ENCODE measurements at regions not wholly inside any gene's neighbourhood (a gene's known extent, or its start where the extent isn't known, plus 50 kb on each side); places are given as distances from the start of the nearest gene placed in this dataset.

GRCh38 chr1:182325339-182325738 lies 66.3 kb downstream of the GLUL start:
- no peak for DNase-seq
- Mint-ChIP-seq H3K9me3 (no peaks in the 10 kb centered on the region), H3K4me1 (no peaks in the 10 kb centered on the region), H3K4me3 (no peak overlapping the region), H3K27me3 (ENCODE audit: low read depth) (no peaks in the 10 kb centered on the region; the same call in 1 of the 2 replicates), H3K27ac (no peak overlapping the region), H3K36me3 (ENCODE audit: insufficient read depth in 1 of 3, low read depth in 3 of 3) (no peaks in the 10 kb centered on the region)
- Histone ChIP-seq H3K23ac (ENCODE audit: insufficient read length, low read depth, low read length) (no peak overlapping the region), H3K27me3 (ENCODE audit: insufficient read depth, low read length) (no peaks in the 10 kb centered on the region), H3T11ph (ENCODE audit: low read length) (no peak overlapping the region), H2BK12ac (ENCODE audit: insufficient read length, low read depth, low read length) (no peak overlapping the region), H2AFZ (ENCODE audit: low read length) (no peak overlapping the region), H3K4ac (ENCODE audit: low read depth, low read length) (no peak overlapping the region), H3K9me3 (ENCODE audit: control insufficient read depth, low read depth, low read length) (no peaks in the 10 kb centered on the region), H3K4me2 (ENCODE audit: insufficient read depth, insufficient read length, low read length) (no peak overlapping the region), H2AK5ac (ENCODE audit: insufficient read length, low read length) (no peak overlapping the region), H2BK20ac (ENCODE audit: low read depth, low read length, poor library complexity, severe bottlenecking) (no peak overlapping the region), H3K4me1 (ENCODE audit: insufficient read depth, low read length) (no peaks in the 10 kb centered on the region), H3K56ac (ENCODE audit: insufficient read length, low read depth, low read length) (no peak overlapping the region), H3K27ac (ENCODE audit: insufficient read length, low read depth, low read length) (no peak overlapping the region), H4K20me1 (ENCODE audit: control insufficient read depth, insufficient read depth, insufficient read length) (no peaks in the 10 kb centered on the region), H3K79me2 (ENCODE audit: insufficient read depth, low read length) (no peaks in the 10 kb centered on the region), H3K14ac (ENCODE audit: insufficient read depth, low read length) (no peak overlapping the region), H2BK5ac (ENCODE audit: insufficient read length, low read length) (no peak overlapping the region), H3K9ac (ENCODE audit: extremely low read depth, insufficient read length, low read length) (no peak overlapping the region), H4K8ac (replicated peaks; ENCODE audit: insufficient read length, low read depth, low read length) (no peak overlapping the region), H3K18ac (ENCODE audit: insufficient read length, low read depth, low read length) (no peak overlapping the region), H4K91ac (ENCODE audit: insufficient read length, low read depth, low read length) (no peak overlapping the region), H4K5ac (ENCODE audit: insufficient read length, low read depth, low read length) (no peak overlapping the region), H2BK120ac (ENCODE audit: low read depth, low read length, poor library complexity, severe bottlenecking) (no peak overlapping the region), H3K79me1 (ENCODE audit: insufficient read depth, low read depth, low read length, poor library complexity, severe bottlenecking) (no peaks in the 10 kb centered on the region), H2BK15ac (ENCODE audit: low read depth, low read length) (no peak overlapping the region), H3K23me2 (ENCODE audit: insufficient read length, low read depth, low read length, poor library complexity, severe bottlenecking) (no peaks in the 10 kb centered on the region)
- TF ChIP-seq CTCF (conservative IDR thresholded peaks at IDR 0.05) = no peak
- no CpG with 5 or more reads among the region's 2 CpGs for WGBS (ENCODE audit: extremely low coverage, insufficient read length, low lambda C conversion rate)

All from H9 (cell line).